WTC11 (cell line): ENCODE measurements at regions not wholly inside any gene's neighbourhood (a gene's known extent, or its start where the extent isn't known, plus 50 kb on each side); places are given as distances from the start of the nearest gene placed in this dataset.

Experiments used
- ATAC-seq: fragments of 200-7000 bp; cut with Tn5 transposase; 2 replicates; pipeline ENCODE4 v1.10.0; 2021; ENCODE audit warnings: mild to moderate bottlenecking, moderate library complexity
- CTCF ChIA-PET: fragments of 300-600 bp; sonication (Branson Sonifier 250); formaldehyde crosslinking; loops from one replicate; lab custom pipeline; 2021; ENCODE audit warnings: antibody characterized with exemption; lab: Charles Lee
- POLR2A ChIA-PET: fragments of 350-600 bp; sonication (Branson Sonifier 250); formaldehyde crosslinking; loops from one replicate; lab custom pipeline; 2021; ENCODE audit warnings: antibody characterized with exemption; lab: Charles Lee
- DNase-seq: peaks from one replicate; pipeline ENCODE4 v3.0.0; 2021; ENCODE audit warnings: low spot score
- H3K27ac Mint-ChIP-seq: 2 replicates; pipeline ENCODE4 v1.8.0; 2021; ENCODE audit warnings: mixed read lengths
- H3K27me3 Mint-ChIP-seq: 2 replicates; pipeline ENCODE4 v1.8.0; 2021; ENCODE audit warnings: low read depth, mild to moderate bottlenecking, moderate library complexity, mixed read lengths
- H3K36me3 Mint-ChIP-seq: 2 replicates; pipeline ENCODE4 v1.8.0; 2021; ENCODE audit warnings: mixed read lengths
- H3K4me1 Mint-ChIP-seq: 2 replicates; pipeline ENCODE4 v1.8.0; 2022; ENCODE audit warnings: mixed read lengths
- H3K4me3 Mint-ChIP-seq: 2 replicates; pipeline ENCODE4 v1.8.0; 2021; ENCODE audit warnings: mild to moderate bottlenecking, moderate library complexity, mixed read lengths
- H3K9me3 Mint-ChIP-seq: 2 replicates; pipeline ENCODE4 v1.8.0; 2021; ENCODE audit warnings: mixed read lengths
- ARID4B ChIP-seq: sonication (generic); formaldehyde crosslinking; IDR thresholded peaks from 2 replicates; pipeline ENCODE4 v1.8.0; 2023; ENCODE audit warnings: missing genetic modification reagents, mild to moderate bottlenecking, borderline replicate concordance
- CDX4 ChIP-seq: fragments of 250-450 bp; sonication (Bioruptor Pico); IDR thresholded peaks from 2 replicates; pipeline ENCODE4 v1.9.0; 2021; ENCODE audit warnings: moderate library complexity, mild to moderate bottlenecking, inconsistent platforms, borderline replicate concordance
- CREM ChIP-seq: sonication (generic); formaldehyde crosslinking; IDR thresholded peaks from 2 replicates; pipeline ENCODE4 v1.8.1; 2022; ENCODE audit warnings: mild to moderate bottlenecking, missing genetic modification reagents, moderate library complexity
- FOXJ3 ChIP-seq: sonication (generic); formaldehyde crosslinking; IDR thresholded peaks from 2 replicates; pipeline ENCODE4 v1.9.0; 2021; ENCODE audit warnings: missing genetic modification reagents, mild to moderate bottlenecking, borderline replicate concordance
- FOXP4 ChIP-seq: sonication (generic); formaldehyde crosslinking; IDR thresholded peaks from 2 replicates; pipeline ENCODE4 v1.8.0; 2022; ENCODE audit warnings: mild to moderate bottlenecking, missing genetic modification reagents
- GABPB1 ChIP-seq: sonication (generic); formaldehyde crosslinking; IDR thresholded peaks from 2 replicates; pipeline ENCODE4 v1.8.1; 2023; ENCODE audit warnings: mild to moderate bottlenecking, missing genetic modification reagents
- TCF7 ChIP-seq: sonication (generic); formaldehyde crosslinking; IDR thresholded peaks from 2 replicates; pipeline ENCODE4 v1.8.0; 2022; ENCODE audit warnings: mild to moderate bottlenecking, low read depth, missing genetic modification reagents, moderate library complexity
- TP53 ChIP-seq: sonication (generic); formaldehyde crosslinking; IDR thresholded peaks from 2 replicates; pipeline ENCODE4 v1.8.1; 2023; ENCODE audit warnings: mild to moderate bottlenecking, missing genetic modification reagents
- ZNF138 ChIP-seq: sonication (generic); formaldehyde crosslinking; conservative IDR thresholded peaks from 2 replicates; pipeline ENCODE4 v1.8.1; 2022; ENCODE audit warnings: mild to moderate bottlenecking, moderate library complexity, missing genetic modification reagents
- ZNF232 ChIP-seq: sonication (generic); formaldehyde crosslinking; IDR thresholded peaks from 2 replicates; pipeline ENCODE4 v1.8.0; 2022; ENCODE audit warnings: mild to moderate bottlenecking, missing genetic modification reagents
- ZNF396 ChIP-seq: fragments of 250-450 bp; sonication (Bioruptor Pico); IDR thresholded peaks from 2 replicates; pipeline ENCODE4 v1.8.0; 2021; ENCODE audit warnings: mild to moderate bottlenecking, moderate library complexity, borderline replicate concordance
- TF ChIP-seq, protein P1 (sequence below): sonication (generic); formaldehyde crosslinking; conservative IDR thresholded peaks from 2 replicates; pipeline ENCODE4 v1.8.1; 2023; ENCODE audit warnings: mild to moderate bottlenecking, low read depth, missing genetic modification reagents, moderate library complexity
- TF ChIP-seq, protein P2 (sequence below): fragments of 250-450 bp; sonication (Bioruptor Pico); conservative IDR thresholded peaks from 2 replicates; pipeline ENCODE4 v1.9.0; 2021; ENCODE audit warnings: mild to moderate bottlenecking

DNA sequence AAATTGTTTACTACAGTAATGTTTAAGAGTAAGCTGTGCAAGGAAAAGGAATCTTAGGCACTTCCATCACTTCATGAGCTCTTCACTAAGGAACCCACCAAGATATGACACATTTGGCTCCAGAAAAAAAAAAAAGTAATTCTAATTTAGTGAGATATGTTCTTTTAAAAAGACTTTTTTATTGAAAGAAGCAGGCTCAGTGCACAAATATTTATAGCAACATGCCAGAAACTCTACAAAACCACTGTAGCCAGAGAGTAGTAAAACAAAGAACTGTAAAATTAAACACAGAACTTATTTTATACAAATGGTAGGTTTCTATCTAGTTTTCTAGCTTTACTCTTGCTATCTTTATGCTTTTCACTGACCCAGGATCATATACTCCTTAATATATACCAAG is 434.6 kb upstream of the ADGRL2 start:
- no peaks in the 10 kb centered on the region for H3K36me3 Mint-ChIP-seq
- no peaks in the 10 kb centered on the region for H3K27me3 Mint-ChIP-seq
- H3K4me1 Mint-ChIP-seq = peaks cover 14% of the 10 kb centered on the region
- ATAC-seq (no peak), DNase-seq (no peak)
- H3K4me3 Mint-ChIP-seq = no peak overlapping the region
- ChIA-PET CTCF (no interaction called here), POLR2A (no interaction called here)
- no peak for TF ChIP-seq CREM
- no peak for TF ChIP-seq ZNF232
- TF ChIP-seq TCF7 = no peak
- TF ChIP-seq ARID4B (CRISPR knock-in tag) = no peak
- no peak for TF ChIP-seq ZNF138 (CRISPR knock-in tag)
- H3K9me3 Mint-ChIP-seq = peaks cover 8% of the 10 kb centered on the region
- H3K27ac Mint-ChIP-seq = no peak overlapping the region

DNA sequence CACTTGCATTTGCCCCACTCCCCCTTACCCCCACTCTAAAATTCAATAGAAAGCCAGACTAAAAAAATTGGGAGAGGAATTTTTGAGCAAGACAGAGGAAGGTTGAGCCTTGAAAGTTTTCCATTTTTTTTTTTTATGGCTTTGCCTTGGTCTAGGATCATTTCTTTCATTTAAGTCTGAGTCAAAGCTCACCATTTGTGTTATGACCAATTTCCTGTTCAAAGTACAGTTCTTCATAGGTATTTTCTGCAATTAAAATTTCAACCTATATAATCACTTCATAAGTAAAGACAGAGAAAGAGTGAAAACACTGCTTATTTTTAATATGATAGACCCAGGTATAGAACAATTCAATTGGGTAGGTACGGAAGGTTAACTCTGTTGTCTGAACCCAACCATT is 436.6 kb upstream of the ADGRL2 start:
- ATAC-seq = no peak
- H3K4me3 Mint-ChIP-seq = no peak overlapping the region
- POLR2A ChIA-PET = no interaction called here

GRCh38 chr1:81358151-81358550 is 442.6 kb upstream of the ADGRL2 start:
- H3K9me3 Mint-ChIP-seq = peaks cover 4% of the 10 kb centered on the region; the same call in 1 of the 2 replicates
- no peak for ATAC-seq
- TF ChIP-seq FOXP4 = no peak
- no peak for TF ChIP-seq GABPB1
- TF ChIP-seq, protein P1, sequence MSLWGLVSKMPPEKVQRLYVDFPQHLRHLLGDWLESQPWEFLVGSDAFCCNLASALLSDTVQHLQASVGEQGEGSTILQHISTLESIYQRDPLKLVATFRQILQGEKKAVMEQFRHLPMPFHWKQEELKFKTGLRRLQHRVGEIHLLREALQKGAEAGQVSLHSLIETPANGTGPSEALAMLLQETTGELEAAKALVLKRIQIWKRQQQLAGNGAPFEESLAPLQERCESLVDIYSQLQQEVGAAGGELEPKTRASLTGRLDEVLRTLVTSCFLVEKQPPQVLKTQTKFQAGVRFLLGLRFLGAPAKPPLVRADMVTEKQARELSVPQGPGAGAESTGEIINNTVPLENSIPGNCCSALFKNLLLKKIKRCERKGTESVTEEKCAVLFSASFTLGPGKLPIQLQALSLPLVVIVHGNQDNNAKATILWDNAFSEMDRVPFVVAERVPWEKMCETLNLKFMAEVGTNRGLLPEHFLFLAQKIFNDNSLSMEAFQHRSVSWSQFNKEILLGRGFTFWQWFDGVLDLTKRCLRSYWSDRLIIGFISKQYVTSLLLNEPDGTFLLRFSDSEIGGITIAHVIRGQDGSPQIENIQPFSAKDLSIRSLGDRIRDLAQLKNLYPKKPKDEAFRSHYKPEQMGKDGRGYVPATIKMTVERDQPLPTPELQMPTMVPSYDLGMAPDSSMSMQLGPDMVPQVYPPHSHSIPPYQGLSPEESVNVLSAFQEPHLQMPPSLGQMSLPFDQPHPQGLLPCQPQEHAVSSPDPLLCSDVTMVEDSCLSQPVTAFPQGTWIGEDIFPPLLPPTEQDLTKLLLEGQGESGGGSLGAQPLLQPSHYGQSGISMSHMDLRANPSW (CRISPR knock-in tag) = no peak
- no peak for TF ChIP-seq TCF7
- TF ChIP-seq, protein P2, sequence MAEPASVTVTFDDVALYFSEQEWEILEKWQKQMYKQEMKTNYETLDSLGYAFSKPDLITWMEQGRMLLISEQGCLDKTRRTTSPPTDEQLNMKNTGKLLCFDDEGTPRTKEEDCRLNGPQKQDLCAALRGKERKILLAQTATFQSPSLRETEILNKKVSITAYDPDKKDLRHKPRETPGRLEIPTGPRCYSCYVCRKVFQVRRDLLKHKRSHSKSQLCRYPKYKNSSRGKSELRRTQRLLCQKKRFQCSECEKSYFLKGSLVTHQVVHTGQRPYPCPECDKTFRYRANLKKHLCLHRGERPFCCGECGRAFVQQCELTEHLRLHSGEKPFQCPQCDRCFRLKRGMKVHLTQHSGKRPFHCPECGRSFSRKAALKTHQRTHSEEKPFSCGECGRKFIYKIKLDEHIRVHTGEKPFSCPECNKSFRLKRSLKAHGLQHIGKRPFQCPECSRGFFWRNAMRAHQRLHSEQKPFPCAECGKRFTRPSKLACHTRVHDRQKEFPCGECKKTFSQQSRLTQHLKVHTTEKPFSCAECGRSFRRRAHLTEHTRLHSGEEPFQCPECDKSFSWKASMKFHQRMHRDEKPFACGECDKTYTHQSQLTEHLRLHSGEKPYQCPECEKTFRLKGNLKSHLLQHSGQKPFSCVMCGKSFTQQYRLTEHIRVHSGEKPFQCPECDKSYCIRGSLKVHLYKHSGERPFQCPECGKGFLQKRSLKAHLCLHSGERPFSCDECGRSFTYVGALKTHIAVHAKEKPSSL (CRISPR knock-in tag) = no peak
- TF ChIP-seq ZNF396 (CRISPR knock-in tag) = no peak
- H3K4me3 Mint-ChIP-seq = no peak overlapping the region
- no peak for DNase-seq
- ChIA-PET POLR2A (no interaction called here), CTCF (no interaction called here)
- H3K27ac Mint-ChIP-seq = no peak overlapping the region
- H3K4me1 Mint-ChIP-seq = no peaks in the 10 kb centered on the region
- no peaks in the 10 kb centered on the region for H3K36me3 Mint-ChIP-seq
- no peaks in the 10 kb centered on the region for H3K27me3 Mint-ChIP-seq

More for the DNA sequence above, 436.6 kb upstream of the ADGRL2 start:
- Mint-ChIP-seq H3K4me1 (peaks cover 5% of the 10 kb centered on the region), H3K9me3 (peaks cover 8% of the 10 kb centered on the region), H3K36me3 (no peaks in the 10 kb centered on the region), H3K27ac (no peak overlapping the region), H3K27me3 (no peaks in the 10 kb centered on the region)
- CTCF ChIA-PET = no interaction called here
- no peak for DNase-seq
- no peak for TF ChIP-seq TP53
- TF ChIP-seq FOXJ3 (CRISPR knock-in tag) = no peak
- no peak for TF ChIP-seq CDX4
